GM23338 (cell line): ENCODE measurements at regions not wholly inside any gene's neighbourhood (a gene's known extent, or its start where the extent isn't known, plus 50 kb on each side); places are given as distances from the start of the nearest gene placed in this dataset.

Experiments
- ATAC-seq: fragments of 200-7000 bp; cut with Tn5 transposase; 3 replicates; pipeline ENCODE4 v1.9.1; 2020
- DNase-seq: peaks from one replicate; pipeline ENCODE4 v3.0.0-alpha.2; 2015; ENCODE audit warnings: low spot score
- H2AFZ ChIP-seq: fragments of 200-600 bp; sonication (generic); 2 replicates; pipeline ENCODE4 v1.8.0; 2016; ENCODE audit warnings: antibody characterized with exemption, mild to moderate bottlenecking, moderate library complexity
- H3F3A ChIP-seq: fragments of 200-600 bp; sonication (generic); replicated peaks from 2 replicates; pipeline ENCODE4 v1.8.0; 2017; ENCODE audit warnings: antibody characterized with exemption, mixed run types, low read depth
- H3K27ac ChIP-seq: fragments of 200-600 bp; sonication (generic); 2 replicates; pipeline ENCODE4 v1.6.1; 2016; ENCODE audit warnings: low read depth
- H3K27me3 ChIP-seq: fragments of 200-600 bp; sonication (generic); 2 replicates; pipeline ENCODE4 v1.8.0; 2016; ENCODE audit warnings: mild to moderate bottlenecking, mixed run types, moderate library complexity; ENCODE audit not compliant: insufficient read depth
- H3K36me3 ChIP-seq: fragments of 200-600 bp; sonication (generic); 2 replicates; pipeline ENCODE4 v1.8.0; 2016; ENCODE audit warnings: mild to moderate bottlenecking; ENCODE audit not compliant: insufficient read depth
- H3K4me1 ChIP-seq: fragments of 200-600 bp; sonication (generic); 2 replicates; pipeline ENCODE4 v1.8.0; 2016; ENCODE audit warnings: mild to moderate bottlenecking, moderate library complexity; ENCODE audit not compliant: insufficient read depth
- H3K4me2 ChIP-seq: fragments of 200-600 bp; sonication (generic); 2 replicates; pipeline ENCODE4 v1.7.1; 2017; ENCODE audit warnings: mixed run types
- H3K4me3 ChIP-seq: fragments of 200-600 bp; sonication (generic); 2 replicates; pipeline ENCODE4 v1.6.1; 2016; ENCODE audit warnings: mixed run types
- H3K79me2 ChIP-seq: fragments of 200-600 bp; sonication (generic); replicated peaks from 2 replicates; pipeline ENCODE4 v1.8.0; 2017; ENCODE audit warnings: mild to moderate bottlenecking; ENCODE audit not compliant: insufficient read depth
- H3K9me2 ChIP-seq: fragments of 200-600 bp; sonication (generic); 2 replicates; pipeline ENCODE4 v1.8.0; 2017; ENCODE audit not compliant: insufficient read depth
- H4K20me1 ChIP-seq: fragments of 200-600 bp; sonication (generic); replicated peaks from 2 replicates; pipeline ENCODE4 v1.8.0; 2017; ENCODE audit warnings: mild to moderate bottlenecking; ENCODE audit not compliant: insufficient read depth
- H3K27ac Mint-ChIP-seq: 2 replicates; pipeline ENCODE4 v1.8.0; 2020; ENCODE audit warnings: inconsistent platforms, mild to moderate bottlenecking, moderate library complexity, mixed read lengths
- H3K27me3 Mint-ChIP-seq: 3 replicates; pipeline ENCODE4 v1.8.0; 2022; ENCODE audit warnings: low read depth, mild to moderate bottlenecking, moderate library complexity, mixed read lengths, inconsistent platforms; ENCODE audit not compliant: insufficient read depth, poor library complexity
- H3K36me3 Mint-ChIP-seq: 3 replicates; pipeline ENCODE4 v1.8.0; 2021; ENCODE audit warnings: low read depth, mild to moderate bottlenecking, inconsistent platforms, moderate library complexity, mixed read lengths
- H3K4me1 Mint-ChIP-seq: 3 replicates; pipeline ENCODE4 v1.8.0; 2020; ENCODE audit warnings: mild to moderate bottlenecking, inconsistent platforms, mixed read lengths
- H3K4me3 Mint-ChIP-seq: 3 replicates; pipeline ENCODE4 v1.8.0; 2021; ENCODE audit warnings: moderate library complexity, mild to moderate bottlenecking, inconsistent platforms, mixed read lengths
- H3K9me3 Mint-ChIP-seq: 3 replicates; pipeline ENCODE4 v1.8.0; 2020; ENCODE audit warnings: moderate library complexity, mild to moderate bottlenecking, inconsistent platforms, mixed read lengths
- CREB1 ChIP-seq: fragments of 250-450 bp; sonication (Bioruptor Pico); IDR thresholded peaks from 2 replicates; pipeline ENCODE4 v1.5.0; 2020; ENCODE audit warnings: low read depth, mild to moderate bottlenecking, moderate library complexity
- JUNB ChIP-seq: IDR thresholded peaks from one replicate; pipeline ENCODE4 v1.6.1; 2016; ENCODE audit warnings: antibody characterized with exemption; ENCODE audit not compliant: unreplicated experiment
- ZNF331 ChIP-seq: fragments of 250-450 bp; sonication (Bioruptor Pico); IDR thresholded peaks from 2 replicates; pipeline ENCODE4 v1.5.0; 2020; ENCODE audit warnings: low read depth, mild to moderate bottlenecking, moderate library complexity
- ZNF462 ChIP-seq: fragments of 250-450 bp; sonication (Bioruptor Pico); IDR thresholded peaks from 2 replicates; pipeline ENCODE4 v1.5.0; 2020; ENCODE audit warnings: mild to moderate bottlenecking, moderate library complexity
- TF ChIP-seq, protein P1 (sequence below): IDR thresholded peaks from 2 replicates; pipeline ENCODE4 v1.6.1; 2016; ENCODE audit warnings: antibody characterized with exemption

GRCh38 chr16:66263973-66264310 lies 102.5 kb upstream of the CDH5 start:
- Histone ChIP-seq H3K4me2 (no peak overlapping the region), H3K36me3 (no peaks in the 10 kb centered on the region), H4K20me1 (no peaks in the 10 kb centered on the region), H2AFZ (no peak overlapping the region), H3K27ac (no peak overlapping the region), H3K4me1 (peaks cover 4% of the 10 kb centered on the region; the same call in 1 of the 2 replicates), H3F3A (no peaks in the 10 kb centered on the region), H3K27me3 (peaks cover under 1% of the 10 kb centered on the region; the same call in 1 of the 2 replicates), H3K4me3 (no peak overlapping the region), H3K9me2 (no peaks in the 10 kb centered on the region), H3K79me2 (no peaks in the 10 kb centered on the region)
- ATAC-seq (no peak), DNase-seq (no peak)
- H3K4me1 Mint-ChIP-seq: peaks cover 7% of the 10 kb centered on the region
- no peaks in the 10 kb centered on the region for H3K9me3 Mint-ChIP-seq
- TF ChIP-seq ZNF331 (CRISPR knock-in tag) (no peak), JUNB (no peak), ZNF462 (CRISPR knock-in tag) (no peak), CREB1 (CRISPR knock-in tag) (no peak)
- TF ChIP-seq, protein P1, sequence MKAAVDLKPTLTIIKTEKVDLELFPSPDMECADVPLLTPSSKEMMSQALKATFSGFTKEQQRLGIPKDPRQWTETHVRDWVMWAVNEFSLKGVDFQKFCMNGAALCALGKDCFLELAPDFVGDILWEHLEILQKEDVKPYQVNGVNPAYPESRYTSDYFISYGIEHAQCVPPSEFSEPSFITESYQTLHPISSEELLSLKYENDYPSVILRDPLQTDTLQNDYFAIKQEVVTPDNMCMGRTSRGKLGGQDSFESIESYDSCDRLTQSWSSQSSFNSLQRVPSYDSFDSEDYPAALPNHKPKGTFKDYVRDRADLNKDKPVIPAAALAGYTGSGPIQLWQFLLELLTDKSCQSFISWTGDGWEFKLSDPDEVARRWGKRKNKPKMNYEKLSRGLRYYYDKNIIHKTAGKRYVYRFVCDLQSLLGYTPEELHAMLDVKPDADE: no peak
- H3K27me3 Mint-ChIP-seq: peaks cover 2% of the 10 kb centered on the region
- no peak overlapping the region for H3K27ac Mint-ChIP-seq
- no peak overlapping the region for H3K4me3 Mint-ChIP-seq
- no peaks in the 10 kb centered on the region for H3K36me3 Mint-ChIP-seq
